Activated CD4-positive, CD25-positive, alpha-beta regulatory T cell treated with anti-CD3 and anti-CD28 coated beads, Interleukin-2, amount 50 U/mL, for 24 hours (primary cell): ENCODE measurements at regions not wholly inside any gene's neighbourhood (a gene's known extent, or its start where the extent isn't known, plus 50 kb on each side); places are given as distances from the start of the nearest gene placed in this dataset.
"Not testable (repeated sequence)": the region's sequence is repeated elsewhere in the genome, so short reads cannot be mapped to it uniquely, and the experiment has no call there.

ENCODE experiments used
- ATAC-seq, 2 donors: fragments of 150-1000 bp; cut with Tn5 transposase; one replicate each; pipeline ENCODE4 v1.10.0; 2021; ENCODE audit warnings: mild to moderate bottlenecking in 1 of 2, moderate library complexity in 1 of 2

DNA sequence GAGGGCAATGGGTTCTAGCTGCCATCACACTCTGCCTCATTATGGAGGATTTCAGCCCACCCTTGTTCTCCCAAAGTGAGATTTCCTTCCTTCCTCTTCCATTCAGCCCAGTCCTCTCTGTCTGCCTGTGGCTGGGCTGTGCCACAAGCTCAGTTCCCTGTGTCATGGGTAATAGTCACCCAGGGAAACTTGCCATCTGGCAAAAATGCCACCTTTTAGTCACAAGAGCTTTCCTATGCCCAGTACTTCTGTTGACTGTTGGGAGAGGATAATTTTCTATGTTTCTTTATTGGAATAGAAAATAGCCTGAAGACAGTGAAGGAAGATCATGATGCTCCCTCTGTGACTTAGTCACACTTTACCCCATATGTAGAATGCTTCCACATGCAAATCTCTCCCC is 71.4 kb downstream of the TLR4 start:
- no peak for ATAC-seq

DNA sequence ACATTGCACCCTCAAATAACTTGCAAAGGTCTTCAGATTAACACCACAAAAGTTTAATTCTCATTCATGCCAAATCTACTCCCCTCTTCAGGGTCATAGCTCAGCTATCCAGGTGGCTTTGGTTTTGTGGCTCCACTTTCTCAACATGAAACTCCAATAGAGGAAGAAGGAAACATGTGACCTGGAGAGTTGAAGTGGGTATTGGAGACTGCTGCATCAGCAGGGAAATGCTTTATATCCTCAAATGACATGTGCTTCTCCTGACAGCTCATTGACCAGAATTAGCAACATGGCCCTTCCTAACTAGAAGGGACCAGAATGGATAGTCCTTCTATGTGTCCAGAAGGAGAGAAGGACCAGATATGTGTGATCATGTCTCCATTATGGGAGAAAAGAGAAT is 73.6 kb downstream of the TLR4 start:
- no peak for ATAC-seq

DNA sequence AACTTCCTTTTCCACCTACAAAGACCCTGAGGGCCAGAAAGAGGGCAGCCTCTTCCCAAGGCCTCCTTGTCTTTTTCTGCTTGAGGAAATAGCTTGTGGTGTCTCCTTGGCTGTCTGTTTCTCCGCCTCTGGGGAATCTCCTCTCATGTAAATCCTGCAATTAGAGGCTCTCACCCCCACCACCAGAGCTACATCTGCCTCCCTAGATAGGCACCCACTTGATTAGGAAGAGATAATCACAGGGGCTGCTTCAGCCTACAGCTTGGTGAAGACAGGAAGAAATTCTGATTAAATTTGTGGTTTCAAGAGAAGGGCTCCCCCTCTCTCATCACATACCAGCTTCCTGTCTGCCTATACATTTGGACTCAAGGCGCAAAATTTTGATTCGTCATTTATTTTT is 75.6 kb downstream of the TLR4 start:
- no peak for ATAC-seq

DNA sequence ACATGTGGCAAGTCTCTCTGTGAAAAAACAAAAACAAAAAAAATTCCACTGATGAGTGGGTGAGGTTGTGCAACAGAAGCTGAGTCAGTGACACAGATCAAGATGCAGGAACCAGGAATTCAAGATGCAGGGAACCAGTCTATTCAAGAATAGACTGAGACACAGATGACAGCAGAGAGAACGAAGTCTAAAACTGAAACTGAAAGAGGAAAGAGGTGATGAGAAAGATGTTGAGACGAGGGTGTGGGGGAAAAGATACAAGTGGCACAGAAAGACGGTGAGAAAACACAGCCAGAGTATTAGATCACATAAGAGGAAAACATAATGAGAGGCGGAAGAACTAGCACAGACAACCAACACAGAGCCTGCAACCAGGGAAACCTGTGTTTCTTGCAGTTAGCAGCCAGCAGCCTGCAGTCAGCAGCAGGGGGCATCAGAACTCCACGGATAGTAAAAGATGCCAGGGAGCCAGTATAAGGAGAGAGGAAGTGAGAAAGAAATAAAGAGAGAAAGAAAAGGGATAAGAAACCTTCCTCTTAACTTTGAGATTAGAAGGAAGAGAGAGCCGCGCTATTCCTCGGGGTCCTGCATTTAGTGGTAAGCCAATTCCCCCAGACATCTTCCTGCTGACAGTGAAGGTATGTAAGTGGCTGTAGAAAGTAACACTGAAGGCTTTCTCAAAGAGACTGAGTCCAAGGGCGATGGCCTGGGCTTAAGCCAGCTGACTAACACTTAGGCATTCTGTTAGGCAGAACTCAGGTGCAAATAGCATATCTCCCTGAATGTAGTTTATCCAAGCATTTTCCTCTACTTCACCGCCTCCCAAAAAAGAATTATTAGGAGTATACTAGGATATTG is 79.0 kb downstream of the TLR4 start:
- peak; percentile 74 to 77 for ATAC-seq

DNA sequence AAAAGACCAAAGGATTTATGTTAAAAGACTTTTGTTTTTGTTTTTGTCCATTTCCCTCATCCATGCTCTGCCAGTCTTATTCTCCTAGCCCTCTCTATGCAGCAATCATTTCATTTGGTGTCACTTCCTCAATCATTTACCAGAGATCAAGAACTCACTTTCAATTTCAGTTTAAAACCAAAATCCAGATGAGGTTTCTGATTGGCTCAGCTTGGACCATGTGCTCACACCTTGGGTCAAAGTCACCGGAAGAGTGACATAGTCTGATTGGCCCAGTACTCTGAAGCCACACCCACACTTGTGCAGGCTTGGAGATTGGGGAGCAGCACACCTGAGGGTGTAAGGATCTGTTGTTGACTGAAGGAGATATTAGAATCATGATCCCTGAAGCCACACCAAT is 79.6 kb downstream of the TLR4 start:
- peak; percentile 49 to 55 for ATAC-seq

DNA sequence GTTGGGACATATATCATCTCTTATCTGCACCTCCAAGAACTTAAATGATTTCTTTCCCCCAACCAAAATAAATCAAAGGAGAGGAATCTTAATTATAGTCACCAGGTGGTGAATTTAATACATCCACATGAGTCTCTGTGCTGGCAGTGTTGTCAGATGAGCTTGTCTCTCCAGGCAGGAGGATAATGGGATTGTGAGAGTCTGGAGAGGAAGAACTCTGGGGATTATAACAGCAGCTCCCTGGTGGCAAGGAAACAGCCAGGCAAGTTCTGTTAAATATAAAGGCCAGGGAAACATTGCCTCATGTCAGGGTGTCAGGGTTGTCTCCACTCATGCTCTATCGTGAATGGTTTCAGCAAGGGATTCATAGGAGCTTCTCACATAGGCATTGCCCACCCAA is 80.8 kb downstream of the TLR4 start:
- no peak for ATAC-seq

DNA sequence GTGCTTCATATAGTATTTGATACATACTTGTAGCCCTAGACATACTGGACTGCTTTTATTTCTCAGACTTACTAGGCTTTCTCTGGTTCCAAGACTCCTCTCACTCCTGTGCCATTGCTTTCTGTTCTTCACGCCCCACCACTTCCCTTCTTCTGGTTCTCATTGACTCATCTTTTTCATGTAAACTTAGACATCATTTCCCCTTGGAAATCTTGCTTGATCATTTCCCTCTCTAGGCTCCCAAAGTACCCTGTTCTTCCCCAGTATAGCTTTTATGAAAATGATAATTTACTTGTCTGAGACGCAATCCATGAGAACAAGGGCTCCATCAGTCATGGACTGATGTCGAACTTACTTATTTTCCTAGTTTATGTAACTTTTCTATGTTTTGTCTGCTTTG is 83.5 kb downstream of the TLR4 start:
- no peak for ATAC-seq

DNA sequence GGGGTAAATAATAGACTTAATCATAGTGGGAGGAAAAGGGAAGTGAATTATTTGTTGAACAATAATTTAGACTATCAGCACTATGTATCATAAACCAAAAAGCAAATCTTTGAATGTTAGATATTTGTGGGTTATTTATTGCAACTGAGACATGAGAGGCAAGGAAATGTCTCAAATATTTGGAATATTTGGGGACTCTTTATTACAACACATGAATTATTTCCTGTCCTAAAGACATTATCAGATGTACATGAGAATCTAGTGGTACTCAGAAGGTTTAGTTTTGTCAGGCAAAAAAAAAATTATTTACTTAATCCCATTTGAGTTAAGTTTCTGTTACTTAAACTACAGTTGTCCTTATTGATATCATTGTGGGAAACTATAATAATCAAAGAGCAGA is 91.1 kb downstream of the TLR4 start:
- no peak for ATAC-seq

DNA sequence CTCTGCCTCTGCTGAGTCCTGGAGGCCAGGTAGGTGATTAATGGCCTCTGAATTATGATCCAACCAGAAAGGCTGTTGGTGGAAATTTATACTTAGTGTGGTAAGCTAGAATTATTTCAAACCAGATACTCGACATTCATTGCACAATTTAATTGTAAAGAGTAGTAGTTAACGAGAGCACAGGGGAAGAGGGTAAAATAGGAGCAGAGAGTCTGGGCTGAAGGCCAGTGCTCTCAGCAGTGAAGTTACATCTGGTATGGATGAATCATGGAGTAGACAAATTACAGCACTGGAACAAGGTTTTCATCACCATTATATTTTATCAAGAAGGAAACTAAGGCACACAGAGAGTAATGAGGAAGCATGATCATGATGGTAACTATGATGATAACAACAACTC is 92.5 kb downstream of the TLR4 start:
- ATAC-seq: no peak

DNA sequence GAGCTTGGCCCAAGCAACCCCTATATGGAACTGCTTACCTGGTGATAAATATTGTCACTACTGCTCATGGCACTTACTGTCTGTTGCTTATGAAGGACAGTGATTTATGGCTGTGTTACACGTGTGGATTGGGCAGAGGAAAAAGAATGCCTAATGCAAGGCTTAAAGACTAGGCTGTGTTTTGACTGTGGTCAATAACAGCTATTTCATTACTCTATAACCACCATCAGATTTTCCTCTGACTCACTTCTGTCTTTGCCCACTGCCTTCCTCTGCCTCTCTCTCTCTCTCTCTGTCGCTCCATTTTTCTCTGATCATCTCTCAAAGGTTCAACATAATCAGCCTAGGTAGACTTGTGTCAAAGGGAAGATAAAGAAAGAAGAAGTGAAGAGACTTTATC is 96.2 kb downstream of the TLR4 start:
- ATAC-seq: no peak

DNA sequence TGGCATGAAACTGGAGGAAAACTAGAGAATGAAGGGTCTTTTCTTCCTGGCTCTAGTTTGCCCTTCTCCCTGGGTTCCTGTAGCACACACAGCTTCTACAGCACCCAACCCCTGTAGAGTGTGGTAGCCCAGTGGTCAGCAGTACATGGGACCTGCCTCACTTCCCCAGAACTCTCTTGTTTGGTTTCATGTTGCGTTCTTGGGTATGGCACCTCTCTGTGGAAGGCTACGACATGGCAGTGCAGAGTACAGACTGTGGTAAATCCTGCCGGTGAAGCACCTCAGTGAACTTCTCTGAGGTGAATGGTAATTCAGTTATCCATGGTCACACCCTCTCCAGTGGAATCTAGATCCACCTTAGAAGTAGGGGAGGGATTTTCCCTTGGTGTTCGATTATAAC is 105.5 kb downstream of the TLR4 start:
- no peak for ATAC-seq

DNA sequence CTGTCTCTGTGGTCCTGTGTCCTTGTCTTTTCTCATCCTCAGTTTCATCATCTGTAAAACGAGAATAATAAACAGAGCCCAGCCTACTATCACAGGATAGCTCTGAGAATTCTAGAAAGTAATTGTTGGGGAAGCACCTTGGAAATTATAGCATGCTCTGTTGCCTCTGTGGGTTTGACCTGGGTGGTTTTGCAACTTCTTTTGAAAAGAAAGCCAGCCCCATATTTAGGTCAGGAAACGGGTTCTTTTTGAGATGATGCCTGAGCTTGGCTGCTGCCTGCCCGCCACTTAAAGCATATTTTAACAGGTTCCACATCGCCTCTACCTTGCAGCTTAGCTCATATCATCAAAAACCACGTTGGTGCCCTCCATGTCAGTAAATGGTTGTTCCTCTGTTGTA is 111.1 kb downstream of the TLR4 start:
- peak in 1 of 2 donors; percentile 6 for ATAC-seq

DNA sequence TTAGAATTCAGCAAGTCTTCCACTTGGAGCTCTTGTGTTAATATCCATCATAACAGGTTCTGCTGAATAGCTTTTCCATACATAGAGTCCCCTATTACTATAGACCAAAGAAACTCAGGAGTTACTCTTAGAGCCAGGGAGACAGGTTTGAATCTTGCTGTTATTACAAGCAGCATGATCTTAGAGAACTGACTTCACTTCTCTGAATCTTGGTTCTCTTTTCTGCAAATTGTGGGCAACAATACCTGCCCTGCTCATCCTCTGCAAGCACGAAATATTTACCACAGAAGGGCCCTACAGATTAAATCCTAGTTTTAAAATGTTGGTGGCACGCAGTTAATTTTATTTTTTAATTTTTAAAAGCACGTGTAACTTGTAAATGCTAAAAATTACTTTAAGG is 111.7 kb downstream of the TLR4 start:
- no peak for ATAC-seq

DNA sequence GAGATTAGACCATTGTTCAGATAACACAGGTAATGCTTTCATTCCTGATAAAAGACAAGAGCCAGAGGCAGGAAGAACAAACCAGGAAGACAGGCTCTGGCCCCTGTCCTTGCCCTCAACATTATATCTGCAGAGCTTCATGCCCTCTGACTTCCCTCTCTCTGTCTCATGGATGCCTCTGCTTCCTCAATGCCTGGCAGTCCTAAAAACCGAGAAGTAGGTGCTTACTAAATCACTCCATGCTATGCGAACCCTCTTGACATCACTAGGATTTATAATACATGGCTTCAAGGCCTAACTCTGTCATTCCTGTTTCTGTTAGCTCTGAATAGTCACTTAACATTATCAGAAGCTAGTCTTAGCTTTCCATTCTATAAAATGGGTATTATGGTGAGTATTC is 117.8 kb downstream of the TLR4 start:
- no peak for ATAC-seq

DNA sequence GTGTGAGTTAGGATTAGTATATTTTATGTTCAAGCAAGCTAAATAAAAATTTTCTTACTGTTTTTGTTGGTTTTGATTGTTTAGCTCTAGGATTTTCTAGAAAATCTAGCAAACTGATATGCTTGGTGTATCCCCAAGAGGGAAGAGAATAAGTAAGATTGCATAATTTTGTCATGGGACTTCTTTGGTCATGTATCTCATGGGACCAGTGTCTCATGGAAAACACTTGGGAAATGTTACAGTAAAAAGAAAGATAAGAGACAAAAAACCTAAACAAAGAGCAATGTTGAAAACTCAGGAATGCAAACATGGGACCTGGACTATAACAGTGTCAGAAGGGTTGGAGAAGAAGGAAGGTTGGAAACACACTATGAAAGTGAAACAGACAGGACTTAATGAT is 119.4 kb downstream of the TLR4 start:
- no peak for ATAC-seq

DNA sequence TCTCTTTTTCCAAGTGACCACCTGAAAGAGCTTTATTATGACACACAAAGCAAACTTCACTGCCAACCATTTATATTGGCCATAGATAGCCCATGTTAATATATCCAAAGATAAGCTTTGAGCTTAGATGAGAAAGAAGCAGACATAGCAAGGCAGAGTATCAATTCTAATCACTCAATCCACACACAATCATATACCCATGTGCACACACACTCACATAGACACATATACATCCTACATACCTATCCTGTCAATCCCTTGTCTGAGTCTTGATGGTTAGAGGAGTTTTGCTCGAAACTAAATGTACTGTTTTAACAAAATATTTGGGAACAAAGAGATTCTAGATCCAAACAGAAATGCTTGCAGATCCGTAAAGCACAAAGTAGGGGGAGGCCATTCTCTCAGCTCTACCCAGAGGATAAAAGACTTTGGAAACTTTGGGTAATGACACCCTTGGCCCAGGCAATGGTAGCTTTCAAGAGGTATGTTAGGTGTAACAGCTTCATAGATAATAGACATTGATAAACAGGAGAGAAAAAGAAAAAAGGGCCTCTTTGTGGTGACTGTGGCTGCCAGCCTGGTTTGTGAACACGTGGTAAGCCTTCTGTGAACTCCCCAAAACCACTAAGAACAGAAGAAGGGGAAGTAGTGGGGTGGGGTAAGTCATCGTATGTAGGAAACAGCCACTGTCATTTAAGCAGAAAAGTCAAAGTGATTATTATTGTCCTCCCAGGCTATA is 121.6 kb downstream of the TLR4 start:
- peak; percentile 78 to 79 for ATAC-seq

DNA sequence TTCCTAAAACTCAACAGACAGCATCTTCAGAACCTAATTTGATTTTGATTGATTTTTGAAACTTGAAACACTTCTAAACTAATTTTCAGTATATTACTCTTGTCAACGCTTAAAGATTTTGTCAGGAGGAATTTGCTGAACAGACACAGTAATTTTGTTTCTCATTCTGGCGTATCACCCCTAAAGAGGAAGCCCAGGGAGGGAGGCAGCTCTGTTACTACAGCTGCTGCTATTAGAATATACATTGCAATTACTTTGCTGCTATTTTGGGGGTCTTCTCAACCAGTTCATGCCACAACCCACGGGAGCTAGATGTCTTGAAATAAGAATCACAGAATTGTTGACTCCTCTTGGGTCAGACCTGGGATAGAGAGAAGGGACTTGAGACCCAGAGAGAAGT is 122.6 kb downstream of the TLR4 start:
- ATAC-seq: no peak

DNA sequence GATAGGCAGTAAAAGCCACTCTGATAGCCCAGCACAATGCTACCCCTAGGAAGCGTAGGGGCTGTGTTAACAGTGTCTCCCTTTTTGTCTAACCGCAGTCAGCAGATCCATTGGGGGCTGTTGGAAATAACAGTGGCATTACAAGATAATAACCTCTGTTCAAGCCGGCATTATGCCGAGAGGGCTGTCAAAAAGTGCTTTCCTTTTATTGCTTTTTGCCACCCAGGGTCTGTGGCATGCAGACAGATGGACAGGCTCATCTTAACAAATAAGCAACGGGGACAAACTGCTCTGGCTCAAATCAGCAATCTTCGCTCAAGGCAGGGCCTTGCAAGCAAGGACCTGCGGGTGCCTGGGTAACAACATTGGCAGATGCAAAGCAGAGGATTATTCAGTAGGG is 123.3 kb downstream of the TLR4 start:
- ATAC-seq: no peak

DNA sequence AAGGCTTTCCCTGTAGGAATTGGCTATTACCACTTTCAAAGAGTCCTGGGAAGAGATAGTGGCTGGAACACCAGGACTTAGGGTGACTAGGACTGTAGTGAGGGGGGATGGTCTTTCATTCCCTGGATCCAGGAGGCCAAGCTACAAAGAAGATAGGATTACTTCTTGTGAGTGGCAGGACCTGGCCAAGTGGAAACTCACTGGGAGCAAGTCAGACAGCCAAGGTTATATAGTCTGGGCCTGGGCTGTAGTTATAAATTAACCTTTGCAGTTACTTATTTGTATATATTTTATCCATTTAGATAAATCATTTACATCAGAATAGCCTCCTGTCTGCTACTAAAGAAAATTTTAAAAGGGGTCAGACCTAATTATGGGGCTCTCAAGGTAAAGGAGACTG is 124.3 kb downstream of the TLR4 start:
- ATAC-seq: no peak

DNA sequence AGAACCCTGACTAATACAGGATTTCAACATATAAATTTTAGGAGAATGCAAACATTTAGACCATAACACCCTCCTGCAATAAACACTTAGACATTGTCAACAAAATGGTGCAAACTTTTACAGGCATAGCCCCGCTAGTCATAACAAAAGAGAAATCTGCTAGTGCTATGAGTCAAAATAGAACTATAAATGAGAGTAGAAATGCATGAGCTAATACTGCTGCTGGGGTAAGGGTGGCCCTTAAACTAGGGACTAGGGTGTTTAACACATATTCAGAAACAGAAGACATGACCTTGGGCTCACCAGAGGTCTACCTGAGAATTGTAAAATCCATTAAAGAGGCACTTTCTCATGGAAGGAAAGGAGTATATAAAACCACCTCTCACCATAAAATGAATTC is 131.6 kb downstream of the TLR4 start:
- ATAC-seq: peak in 1 of 2 donors; percentile 27

DNA sequence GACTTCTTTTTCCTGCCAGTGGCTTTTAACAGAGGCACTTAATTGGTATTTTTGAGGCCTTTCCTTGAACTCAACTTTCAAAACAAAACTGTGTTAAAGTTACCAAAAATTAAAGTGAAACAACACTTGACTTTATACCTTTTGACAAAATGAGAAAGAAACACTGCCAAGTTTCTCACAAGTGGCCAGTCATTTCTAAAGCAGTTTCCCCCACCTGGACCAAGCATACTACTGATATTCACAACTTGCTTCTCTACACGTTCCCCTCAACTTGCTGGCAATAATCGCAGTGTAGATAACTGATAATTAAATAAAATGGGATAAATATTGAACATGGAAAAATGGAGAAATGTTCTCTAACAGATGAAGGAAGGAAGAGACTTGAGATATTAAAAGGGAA is 135.7 kb downstream of the TLR4 start:
- ATAC-seq: no peak

DNA sequence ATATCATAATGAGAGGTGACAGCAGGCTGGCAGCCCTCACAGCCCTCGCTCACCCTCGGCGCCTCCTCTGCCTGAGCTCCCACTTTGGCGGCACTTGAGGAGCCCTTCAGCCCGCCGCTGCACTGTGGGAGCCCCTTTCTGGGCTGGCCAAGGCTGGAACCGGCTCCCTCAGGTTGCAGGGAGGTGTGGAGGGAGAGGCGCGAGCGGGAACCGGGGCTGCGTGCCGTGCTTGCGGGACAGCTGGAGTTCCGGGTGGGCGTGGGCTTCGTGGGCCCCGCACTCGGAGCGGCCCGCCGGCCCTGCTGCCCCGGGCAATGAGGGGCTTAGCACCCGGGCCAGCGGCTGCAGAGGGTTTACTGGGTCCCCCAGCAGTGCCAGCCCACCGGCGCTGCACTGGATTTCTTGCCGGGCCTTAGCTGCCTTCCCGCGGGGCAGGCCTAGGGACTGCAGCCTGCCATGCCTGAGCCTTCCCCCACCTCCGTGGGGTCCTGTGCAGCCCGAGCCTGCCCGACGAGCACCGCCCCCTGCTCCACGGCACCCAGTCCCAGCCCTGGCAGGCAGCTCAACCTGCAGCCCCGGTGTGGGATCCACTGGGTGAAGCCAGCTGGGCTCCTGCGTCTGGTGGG is 147.7 kb downstream of the TLR4 start:
- ATAC-seq: not testable (repeated sequence)

DNA sequence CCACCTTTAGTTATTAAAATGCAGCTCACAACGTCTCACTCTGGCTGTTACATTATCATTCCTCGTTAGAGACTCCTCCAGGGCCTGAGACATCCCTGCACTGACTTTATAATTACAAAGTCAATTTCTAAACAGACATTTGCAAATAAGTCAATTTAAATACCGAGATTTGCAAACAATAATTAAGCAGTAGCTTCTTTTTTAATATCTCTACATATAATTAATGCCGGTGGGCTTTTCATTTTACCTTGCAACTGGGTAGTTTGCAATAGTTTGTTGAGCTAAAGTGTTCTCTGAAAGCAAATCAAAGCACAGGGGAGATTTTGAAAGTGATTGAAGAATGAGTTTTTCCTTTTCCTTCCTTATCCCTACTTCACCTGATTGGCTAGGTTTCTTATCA is 154.4 kb downstream of the TLR4 start:
- no peak for ATAC-seq

DNA sequence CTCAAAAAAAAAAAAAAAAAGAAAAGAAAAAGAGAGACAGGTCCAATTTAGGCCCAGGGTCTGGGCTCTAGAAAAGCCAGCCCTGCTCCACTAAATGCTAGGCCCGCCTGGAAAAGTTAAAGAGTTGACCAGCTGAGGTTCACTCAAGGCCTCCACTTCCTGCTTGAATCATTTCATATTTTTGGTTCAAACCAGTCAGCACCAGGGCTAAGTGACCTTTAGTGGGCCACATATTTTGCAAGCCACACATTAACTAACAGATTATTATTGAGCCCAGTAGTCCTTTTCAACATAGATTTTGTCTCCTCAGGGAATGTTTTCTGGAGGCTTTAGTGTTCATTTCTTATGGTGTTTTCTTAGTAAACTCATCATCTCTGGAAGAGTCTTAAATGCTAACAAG is 156.6 kb downstream of the TLR4 start:
- ATAC-seq: no peak
